ENCODE measurements at regions not wholly inside any gene's neighbourhood (a gene's known extent, or its start where the extent isn't known, plus 50 kb on each side); places are given as distances from the start of the nearest gene placed in this dataset.

DNA sequence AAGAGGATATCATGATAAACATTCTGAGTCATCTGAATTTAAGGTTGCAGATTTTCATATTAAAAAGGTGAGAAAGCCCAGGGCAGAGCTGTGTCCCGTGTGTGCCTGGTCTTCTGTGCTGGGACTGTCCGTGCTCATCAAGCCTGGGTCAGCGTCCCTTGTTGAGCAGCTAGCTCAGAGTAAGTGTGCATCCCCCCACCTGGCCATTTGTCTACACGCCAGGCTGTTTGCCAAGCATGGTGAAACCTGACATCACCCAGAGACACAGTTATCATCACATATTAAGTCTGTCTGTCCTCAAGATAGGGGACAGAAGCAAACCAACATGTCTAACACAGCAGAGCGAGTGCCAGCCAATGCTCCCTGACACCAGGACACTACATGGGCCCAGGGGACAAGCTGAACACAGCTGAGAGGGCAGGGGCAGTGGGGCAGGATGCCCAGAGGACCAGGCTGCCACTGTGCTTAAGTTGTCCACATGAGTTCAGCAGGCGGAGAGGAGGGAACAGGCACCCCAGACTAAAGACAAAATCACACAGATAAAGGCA lies 57.9 kb upstream of the CNEP1R1 start:
- Mint-ChIP-seq H3K9me3 (no peaks in the 10 kb centered on the region), H3K4me1 (ENCODE audit: low read depth) (no peaks in the 10 kb centered on the region), H3K27ac (no peak overlapping the region), H3K36me3 (no peaks in the 10 kb centered on the region), H3K4me3 (no peak overlapping the region), H3K27me3 (peaks cover 26% of the 10 kb centered on the region)
- DNase-seq = no peak
- POLR2A ChIA-PET = no interaction called here
- intact Hi-C loops (cut with micrococcal nuclease) = no loop called here
- CTCF ChIA-PET = no interaction called here

DNA sequence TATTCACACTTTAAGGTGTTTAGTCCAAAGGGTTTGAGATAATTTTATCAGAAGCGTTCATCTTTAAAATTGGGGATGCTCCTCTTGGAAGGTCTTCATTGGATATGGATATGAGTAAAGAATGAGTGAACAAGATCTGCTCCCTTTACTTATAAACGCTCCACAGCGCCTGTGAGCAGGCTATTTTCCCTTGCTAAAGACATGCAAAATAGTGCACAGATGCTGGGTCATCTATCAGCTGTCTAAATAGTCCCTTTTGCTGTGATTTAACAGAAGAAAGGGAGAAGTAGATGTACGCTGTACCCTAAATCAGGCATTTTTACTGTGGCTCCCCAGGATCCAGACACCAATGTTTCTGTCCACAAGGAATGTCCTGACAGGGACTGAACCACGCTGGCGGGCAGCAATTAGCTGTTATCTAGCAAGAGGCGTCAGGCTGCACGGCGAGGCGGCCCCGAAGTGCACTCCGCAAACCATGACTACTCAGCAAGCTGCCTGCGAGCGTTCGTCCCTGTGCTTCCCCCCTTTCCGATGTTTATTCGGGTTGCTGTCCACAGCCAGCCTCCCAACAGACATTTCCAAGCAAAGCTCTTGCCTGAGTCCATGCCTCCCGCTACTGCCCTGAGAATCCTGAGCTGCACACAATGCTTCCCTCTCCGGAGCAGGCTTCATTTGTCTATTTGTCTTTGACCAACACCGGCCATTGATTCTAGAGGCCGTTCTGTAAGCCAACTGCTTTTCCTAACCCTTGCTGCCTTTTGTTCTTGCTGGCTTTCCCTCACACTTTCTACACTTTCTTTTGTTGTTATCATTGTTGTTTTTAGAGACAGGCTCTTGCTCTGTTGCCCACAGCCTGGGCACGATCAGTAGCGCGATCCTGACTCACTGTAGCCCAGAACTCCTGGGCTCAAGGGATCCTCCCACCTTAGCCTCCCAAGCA lies 55.7 kb upstream of the CNEP1R1 start:
- Mint-ChIP-seq H3K36me3 (no peaks in the 10 kb centered on the region), H3K27ac (no peak overlapping the region), H3K9me3 (no peaks in the 10 kb centered on the region), H3K4me1 (ENCODE audit: low read depth) (no peaks in the 10 kb centered on the region), H3K27me3 (peaks cover 24% of the 10 kb centered on the region), H3K4me3 (no peak overlapping the region)
- intact Hi-C loops (cut with micrococcal nuclease) = no loop called here
- DNase-seq = no peak
- ChIA-PET POLR2A (interaction anchor here (0.6 kb wide), 1 partner anchor 286 kb away, joined by 3 read pairs; no protein-coding TSS in a partner anchor), CTCF (interaction anchor here (1.0 kb wide), 1 partner anchor 12 kb away, joined by 3 read pairs; no protein-coding TSS in a partner anchor)

DNA sequence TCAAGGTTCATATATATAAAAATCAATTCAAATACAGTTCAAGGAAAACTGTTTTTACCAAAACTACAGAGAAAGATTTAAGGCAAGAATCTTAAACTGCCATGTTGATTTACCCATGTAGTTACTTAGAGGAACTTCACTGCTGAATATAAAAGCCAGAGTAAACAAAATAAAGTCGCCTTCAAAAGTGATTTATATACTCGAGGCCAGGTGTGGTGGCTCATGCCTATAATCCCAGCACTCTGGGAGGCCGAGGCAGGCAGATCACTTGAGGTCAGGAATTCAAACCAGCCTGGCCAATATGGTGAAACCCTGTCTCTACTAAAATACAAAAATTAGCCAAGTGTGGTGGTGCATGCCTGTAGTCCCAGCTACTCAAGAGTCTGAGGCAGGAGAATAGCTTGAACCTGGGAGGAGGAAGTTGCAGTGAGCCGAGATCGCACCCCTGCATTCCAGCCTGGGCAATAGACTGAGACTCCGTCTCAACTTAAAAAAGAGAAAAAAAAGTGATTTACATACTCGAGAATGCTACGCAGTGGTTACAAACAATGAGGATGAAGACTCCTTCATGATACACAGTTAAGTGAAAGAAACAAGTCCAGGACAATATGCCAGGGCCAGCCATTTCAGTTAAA lies 54.1 kb upstream of the CNEP1R1 start:
- H3K9me3 Mint-ChIP-seq = no peaks in the 10 kb centered on the region
- no peaks in the 10 kb centered on the region for H3K4me1 Mint-ChIP-seq (ENCODE audit: low read depth)
- DNase-seq = no peak
- CTCF ChIA-PET = no interaction called here
- H3K27ac Mint-ChIP-seq = no peak overlapping the region
- H3K4me3 Mint-ChIP-seq = no peak overlapping the region
- H3K27me3 Mint-ChIP-seq = peaks cover 26% of the 10 kb centered on the region
- POLR2A ChIA-PET = no interaction called here
- intact Hi-C loops (cut with micrococcal nuclease) = no loop called here
- H3K36me3 Mint-ChIP-seq = no peaks in the 10 kb centered on the region

DNA sequence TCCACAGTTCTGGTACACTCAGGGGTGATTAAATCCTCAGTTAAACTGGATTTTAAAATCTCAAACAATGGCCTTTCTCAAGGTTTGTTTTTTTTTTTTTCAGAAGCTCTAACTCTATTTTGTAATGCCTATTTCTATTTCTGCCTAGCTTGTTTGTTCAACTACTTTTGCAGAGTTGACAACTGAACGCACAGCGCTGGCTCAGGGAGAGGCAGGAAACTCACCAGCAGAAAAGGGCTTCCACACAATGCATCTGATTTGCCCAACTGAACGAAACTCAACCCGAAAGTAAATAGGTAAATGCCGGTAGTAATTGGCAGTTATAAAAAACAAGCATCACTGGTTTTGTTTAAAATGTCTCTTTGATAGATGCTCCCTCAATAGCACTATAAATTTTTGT lies 52.7 kb upstream of the CNEP1R1 start:
- ChIA-PET CTCF (interaction anchor here (1.1 kb wide), 1 partner anchor 53 kb away, joined by 3 read pairs; the partner anchor contains the start of gene CNEP1R1), POLR2A (no interaction called here)
- no peak overlapping the region for H3K27ac Mint-ChIP-seq
- no peak overlapping the region for H3K4me3 Mint-ChIP-seq
- H3K27me3 Mint-ChIP-seq = peaks cover 20% of the 10 kb centered on the region
- H3K4me1 Mint-ChIP-seq (ENCODE audit: low read depth) = no peaks in the 10 kb centered on the region
- intact Hi-C loops (cut with micrococcal nuclease) = no loop called here
- no peaks in the 10 kb centered on the region for H3K36me3 Mint-ChIP-seq
- H3K9me3 Mint-ChIP-seq = no peaks in the 10 kb centered on the region
- no peak for DNase-seq

DNA sequence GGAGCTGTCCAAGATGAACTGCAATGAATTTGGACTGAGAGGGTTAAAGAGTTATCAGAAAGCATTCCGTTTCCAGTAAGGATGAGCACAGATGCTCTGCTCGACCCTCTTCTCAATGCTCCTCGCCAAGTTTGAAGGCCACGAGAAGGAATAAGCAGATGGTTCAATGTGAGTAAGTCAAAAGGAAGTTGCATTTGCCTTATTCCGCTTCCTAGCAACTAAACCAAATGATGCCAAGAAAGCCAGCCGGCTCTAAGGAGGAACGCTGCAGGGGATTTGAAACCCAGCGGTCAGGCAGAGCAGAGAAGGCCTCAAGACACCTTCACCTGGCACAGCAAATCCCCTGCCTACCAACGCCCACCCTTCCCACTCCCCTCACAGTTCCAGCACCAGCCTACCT lies 52.1 kb upstream of the CNEP1R1 start:
- H3K27ac Mint-ChIP-seq = no peak overlapping the region
- ChIA-PET CTCF (interaction anchor here (1.1 kb wide), 1 partner anchor 52 kb away, joined by 3 read pairs; the partner anchor contains the start of gene CNEP1R1), POLR2A (no interaction called here)
- no peak for DNase-seq
- H3K4me3 Mint-ChIP-seq = no peak overlapping the region
- H3K4me1 Mint-ChIP-seq (ENCODE audit: low read depth) = no peaks in the 10 kb centered on the region
- H3K27me3 Mint-ChIP-seq = peaks cover 18% of the 10 kb centered on the region
- peaks cover 5% of the 10 kb centered on the region for H3K9me3 Mint-ChIP-seq
- H3K36me3 Mint-ChIP-seq = no peaks in the 10 kb centered on the region
- intact Hi-C loops (cut with micrococcal nuclease) = no loop called here
